Inferior parietal cortex (tissue), 1 donor: ENCODE measurements at regions not wholly inside any gene's neighbourhood (a gene's known extent, or its start where the extent isn't known, plus 50 kb on each side); places are given as distances from the start of the nearest gene placed in this dataset.
A peak's percentile ranks its signal among the peaks of the same experiment; 100 is the strongest.

Source experiments
- DNase-seq: peaks from one replicate; pipeline ENCODE4 v3.0.0-alpha.2; 2016; ENCODE audit errors: extremely low spot score

DNA sequence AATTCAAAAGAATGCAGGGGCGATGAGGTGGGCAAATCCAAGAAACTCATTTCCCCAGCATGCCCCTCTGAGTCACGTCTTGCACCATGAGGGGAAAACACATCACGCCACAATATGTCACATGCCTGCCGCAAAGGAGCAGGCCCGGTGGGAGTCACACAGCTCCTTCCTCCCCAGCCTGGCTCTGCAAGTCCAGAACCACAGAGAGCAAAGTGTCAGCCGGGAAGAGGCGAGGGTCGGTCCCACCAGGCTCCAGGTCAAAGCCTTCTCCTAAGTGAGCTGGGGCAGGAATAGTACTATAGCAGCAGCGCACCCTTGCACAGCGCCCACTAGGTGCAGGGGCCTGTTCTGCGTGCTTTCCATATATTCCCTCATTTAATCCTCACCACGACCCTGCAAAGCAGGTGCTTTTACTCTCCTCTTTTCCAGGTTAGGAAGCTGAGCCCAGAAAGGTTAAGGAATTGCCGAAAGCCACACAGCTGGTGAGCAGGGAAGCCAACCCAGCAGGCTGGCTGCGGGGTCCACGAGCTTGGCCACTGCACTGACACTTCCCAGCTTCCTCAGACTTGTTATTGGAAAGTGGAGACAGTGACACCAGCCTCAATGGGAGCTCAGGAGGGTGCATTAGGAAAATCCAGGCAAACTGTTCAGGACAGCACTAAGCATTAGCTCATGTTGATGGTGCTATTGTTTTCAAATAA, 94.0 kb upstream of the ZMIZ1 start:
- peak; percentile 74 for DNase-seq

DNA sequence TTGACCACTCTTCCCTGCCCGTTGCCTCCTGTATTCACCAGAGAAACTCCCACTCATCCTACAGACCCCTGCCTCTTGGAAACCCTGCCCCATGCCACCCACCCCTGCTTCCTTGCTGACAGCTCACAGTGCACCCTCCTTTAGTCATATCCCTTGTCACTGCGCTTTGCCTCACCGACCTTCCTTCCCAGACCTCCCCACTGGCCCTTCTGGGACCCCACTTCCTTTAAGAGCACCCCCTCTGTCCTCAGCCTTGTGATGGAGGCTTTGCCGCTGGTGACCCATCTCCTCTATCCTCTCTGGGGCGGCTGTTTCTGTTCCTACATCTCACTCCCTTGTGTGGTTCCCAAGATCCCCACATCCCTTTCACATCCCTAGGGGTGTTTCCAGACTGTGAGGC, 92.8 kb upstream of the ZMIZ1 start:
- no peak for DNase-seq

DNA sequence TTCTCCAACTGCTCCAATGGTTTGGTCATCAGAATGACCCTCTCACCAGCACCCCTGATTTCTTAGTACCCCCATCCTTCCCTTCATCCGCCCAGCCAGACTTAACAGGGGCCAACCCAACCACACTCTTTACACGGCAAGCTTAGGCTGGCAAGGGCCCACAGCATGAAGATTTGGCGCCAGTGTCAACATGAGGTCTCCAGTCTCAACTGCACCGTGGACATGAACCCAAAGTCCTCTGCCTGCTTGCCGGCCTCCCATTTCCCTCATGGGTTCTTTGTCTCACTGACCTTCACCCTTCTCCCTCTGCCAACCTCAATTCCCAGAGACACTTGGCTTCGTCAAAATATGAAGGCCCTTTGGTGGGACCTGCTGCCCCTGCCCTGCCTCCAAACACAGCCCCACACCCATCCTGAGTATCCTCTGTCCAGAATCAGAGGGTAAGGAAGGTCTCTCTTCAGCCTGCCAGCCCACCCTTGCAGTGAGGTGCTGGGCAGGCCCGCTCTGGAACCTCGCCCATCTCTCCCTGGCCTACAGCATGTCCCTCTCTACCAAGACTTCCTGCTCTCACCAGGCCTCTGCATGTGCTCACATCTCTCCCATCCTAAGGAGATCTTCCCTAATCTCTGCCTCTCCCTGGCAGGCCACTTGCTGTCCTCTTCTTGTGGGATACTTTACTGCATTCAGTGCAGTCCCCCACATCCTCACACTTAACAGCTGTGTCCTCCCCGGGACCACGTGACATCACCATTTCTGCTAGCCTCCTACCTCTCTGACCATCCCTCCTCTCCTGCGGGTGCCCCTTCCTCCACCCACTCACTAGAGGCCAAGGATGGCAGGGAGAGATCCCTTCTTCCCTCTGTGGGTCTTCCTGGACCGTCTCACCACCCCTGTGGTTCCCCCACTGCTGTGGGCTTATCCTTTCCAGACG, 91.7 kb upstream of the ZMIZ1 start:
- DNase-seq = no peak

DNA sequence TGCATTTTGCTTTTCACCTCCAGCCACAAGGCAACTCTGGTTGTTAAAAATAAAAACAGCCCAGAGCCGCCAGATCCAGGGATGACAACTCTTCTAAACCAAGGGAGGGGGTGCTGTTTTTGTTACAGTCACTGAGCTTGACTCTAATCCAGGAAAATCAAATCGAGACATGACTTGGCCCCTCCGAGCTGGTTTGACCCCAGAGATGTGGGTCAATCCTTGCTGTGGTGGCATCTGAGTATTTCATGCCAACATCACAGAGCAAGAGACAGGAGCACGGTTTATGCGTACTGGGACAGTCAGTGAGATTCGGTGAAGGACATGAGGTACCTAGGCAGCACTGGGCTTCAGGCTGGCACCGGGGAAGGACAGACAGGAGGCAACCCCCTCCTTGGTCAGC, 88.8 kb upstream of the ZMIZ1 start:
- DNase-seq = no peak

DNA sequence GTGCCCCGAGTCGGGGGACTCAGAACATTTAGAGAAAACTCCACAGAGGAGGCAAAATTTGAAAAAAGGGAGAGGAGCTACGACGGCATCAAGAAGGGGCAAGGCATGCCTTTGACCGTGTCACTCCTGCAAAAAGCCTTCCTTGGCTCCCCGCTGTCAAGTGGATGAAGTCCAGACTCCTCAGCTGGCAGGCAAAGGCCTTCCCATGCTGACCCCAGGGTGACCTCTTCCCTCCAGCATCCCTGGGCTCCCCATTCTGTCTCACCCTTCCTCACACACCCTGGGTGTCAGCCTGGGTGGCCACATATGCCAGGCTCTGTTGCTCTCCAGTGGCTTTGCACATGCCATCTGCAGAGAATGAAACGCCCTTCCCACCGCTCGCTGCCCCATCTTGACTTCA, 88.4 kb upstream of the ZMIZ1 start:
- DNase-seq = no peak

DNA sequence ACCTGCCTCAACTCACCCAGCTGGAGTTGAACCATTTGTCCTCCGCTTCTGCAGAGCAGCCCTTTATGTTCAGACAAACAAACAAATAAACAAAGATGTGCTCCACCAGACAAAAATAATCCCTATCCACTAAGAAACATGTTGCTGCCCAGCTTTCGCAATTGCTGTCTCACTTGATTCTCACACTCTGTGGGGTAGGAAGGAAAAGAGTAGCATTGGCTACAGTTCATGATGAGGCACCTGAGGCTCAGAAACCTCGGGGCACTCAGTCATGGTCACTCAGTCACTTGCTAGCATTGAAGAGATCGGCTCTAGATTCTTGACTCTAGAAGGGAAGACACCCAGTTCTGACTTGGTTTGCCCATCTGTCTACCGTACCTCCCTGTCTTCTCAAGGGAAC, 88.0 kb upstream of the ZMIZ1 start:
- DNase-seq = no peak

DNA sequence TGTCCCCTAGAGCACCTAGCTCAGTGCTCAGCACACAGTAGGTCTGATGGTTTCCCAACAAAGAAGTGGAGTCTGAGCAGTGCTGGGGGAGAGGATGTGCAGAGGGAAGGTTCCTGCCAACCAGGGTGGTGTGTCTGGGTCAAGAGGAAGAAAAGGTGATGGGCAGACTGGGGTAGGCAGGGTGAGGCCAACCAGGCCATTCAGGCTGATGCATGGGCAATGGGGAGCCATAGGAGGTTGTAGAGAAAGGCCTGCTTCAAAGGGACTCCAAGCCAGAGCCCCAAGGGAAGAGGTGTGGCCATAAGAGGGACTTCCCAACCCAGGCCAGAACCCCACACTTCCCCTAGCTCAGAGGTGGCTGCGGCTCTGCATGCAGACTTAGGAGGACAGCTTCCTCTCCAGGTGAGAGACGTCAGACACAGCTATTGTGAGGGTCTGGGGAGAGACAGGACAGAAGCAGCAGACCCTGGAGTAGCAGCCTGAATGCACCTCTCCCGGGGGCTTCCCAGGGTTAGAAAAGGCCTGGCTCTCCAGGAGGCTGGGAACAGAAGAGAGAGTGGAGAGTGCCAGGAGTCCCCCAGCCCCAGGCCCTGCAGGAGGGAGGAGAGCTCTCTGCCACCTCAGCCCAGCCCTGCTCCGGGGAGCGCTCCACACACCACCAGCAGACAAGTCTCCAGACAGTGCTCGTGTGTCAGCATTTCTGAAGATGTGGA, 87.4 kb upstream of the ZMIZ1 start:
- no peak for DNase-seq

DNA sequence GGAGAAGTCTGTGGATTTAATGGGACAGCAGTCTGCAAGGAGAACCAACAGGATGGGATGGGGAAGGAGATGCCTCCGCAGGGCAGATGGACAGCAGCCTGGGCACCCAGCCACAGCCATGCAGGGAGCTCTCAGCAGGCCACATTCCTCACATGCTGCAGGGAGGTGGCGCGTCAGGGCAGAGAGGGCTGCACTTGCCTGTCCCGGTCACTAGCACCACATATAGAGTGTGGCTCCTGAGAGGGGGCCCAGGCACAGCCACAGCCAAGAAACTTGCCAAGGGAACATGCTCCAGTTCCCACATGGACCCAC, 86.8 kb upstream of the ZMIZ1 start:
- no peak for DNase-seq

DNA sequence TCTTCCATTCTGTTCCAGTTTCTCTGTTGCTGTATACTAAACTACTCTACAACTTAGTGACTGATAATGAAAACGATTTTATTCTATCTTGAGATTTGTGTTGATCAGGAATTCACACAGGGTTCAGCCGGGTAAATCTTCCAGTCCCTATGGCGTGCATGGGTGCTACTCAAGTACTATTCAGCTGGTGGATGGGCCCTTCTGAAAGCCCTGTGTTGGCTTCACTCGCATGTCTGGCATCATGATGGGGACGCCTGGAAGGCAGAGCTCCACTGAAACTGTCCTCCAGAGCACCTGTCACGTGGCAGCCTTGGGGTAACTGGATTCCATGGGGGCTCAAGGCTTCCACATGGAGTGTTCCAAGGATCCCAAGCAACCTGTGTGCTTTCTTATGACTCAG, 86.0 kb upstream of the ZMIZ1 start:
- no peak for DNase-seq

DNA sequence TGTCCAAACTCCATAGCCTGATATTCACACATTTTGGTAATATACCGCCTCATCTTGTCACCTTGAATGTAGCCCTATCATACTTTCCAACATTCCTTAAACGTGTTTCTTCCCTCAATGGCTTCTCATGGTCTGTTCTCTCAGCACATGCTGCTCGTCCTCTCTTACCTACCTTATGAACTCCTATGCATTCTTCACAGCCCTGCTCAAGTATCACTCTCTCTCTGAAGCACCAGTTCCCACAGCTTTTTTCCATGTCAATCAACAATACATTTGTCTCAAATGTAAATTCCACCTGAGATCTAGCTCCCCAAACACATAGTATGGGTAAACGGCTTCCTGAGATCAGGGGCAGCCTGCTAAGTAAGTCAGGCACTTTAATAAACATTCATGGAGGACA, 85.2 kb upstream of the ZMIZ1 start:
- no peak for DNase-seq

DNA sequence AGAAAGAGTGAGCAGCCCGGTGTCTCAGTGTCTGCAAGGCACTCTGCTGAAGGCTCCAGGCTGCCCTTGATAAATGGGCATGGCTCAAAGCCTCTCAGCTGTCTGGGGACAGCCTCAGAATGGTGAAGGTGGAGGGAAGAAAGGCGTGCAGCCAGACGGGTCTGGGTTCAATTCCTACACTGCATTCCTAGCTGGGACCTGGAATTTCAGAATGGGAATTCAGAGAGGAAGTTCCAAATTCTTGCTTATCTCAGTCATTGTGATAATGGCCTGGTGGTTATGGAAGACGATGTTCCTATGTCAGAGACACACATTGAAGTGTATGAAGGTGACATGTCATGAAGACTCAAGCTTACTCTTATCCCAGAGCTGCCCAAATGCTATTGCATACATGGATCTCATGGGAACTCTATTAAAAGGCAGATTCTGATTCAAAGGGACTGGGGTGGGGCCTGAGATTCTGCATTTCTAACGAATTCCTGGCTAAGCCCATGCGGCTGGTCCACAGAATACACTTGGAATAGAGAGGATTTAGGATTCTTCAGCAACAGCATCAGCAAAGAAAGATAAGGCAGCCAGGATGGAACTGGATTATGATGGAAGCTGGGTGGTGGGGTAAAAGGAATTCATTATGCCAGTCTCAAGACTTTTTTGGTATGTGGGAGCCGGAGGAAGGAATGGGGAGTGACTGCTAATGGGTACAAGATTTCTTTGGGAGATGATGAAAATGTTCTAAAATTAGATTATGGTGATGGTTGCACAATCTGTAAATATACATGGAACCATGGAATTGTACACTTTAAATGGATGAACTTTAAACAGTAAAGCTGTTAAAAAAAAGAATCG, 82.6 kb upstream of the ZMIZ1 start:
- no peak for DNase-seq

DNA sequence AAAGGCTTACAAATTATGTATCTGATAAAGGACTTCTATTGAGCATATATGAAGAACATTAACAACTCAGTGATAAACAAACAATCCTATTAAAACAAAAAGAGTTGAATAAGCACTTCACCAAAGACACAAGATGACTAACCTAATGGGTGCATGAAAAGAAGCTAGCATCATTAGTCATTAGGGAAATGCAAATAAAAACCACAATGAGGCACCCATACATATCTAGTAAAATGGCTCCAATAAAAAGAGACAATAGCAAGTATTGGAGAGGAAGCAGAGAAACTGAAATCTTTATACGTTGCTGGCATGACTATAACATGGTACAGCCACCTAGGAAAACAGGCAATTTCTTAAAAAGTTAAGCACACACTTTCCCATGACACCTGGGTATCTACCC, 77.6 kb upstream of the ZMIZ1 start:
- DNase-seq = no peak

DNA sequence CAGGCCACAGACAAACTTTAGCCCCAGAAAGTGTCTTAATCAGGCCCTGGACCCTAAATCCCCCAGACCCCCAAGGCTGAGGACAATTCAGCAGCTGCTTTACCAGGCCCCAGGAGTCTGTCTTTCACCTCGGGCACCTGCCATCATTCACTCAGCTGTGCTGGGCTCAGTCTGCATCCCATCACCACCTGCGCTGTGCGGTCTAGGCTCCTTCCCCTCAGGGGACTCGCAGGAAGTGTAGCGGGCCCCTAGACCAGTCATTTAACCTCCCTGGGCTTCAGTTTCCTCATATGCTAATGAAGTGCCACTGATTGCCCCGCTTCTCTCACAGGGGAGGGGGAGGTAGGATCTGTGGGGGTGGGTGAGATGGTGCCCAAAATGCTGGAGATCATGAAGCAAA, 76.4 kb upstream of the ZMIZ1 start:
- no peak for DNase-seq

DNA sequence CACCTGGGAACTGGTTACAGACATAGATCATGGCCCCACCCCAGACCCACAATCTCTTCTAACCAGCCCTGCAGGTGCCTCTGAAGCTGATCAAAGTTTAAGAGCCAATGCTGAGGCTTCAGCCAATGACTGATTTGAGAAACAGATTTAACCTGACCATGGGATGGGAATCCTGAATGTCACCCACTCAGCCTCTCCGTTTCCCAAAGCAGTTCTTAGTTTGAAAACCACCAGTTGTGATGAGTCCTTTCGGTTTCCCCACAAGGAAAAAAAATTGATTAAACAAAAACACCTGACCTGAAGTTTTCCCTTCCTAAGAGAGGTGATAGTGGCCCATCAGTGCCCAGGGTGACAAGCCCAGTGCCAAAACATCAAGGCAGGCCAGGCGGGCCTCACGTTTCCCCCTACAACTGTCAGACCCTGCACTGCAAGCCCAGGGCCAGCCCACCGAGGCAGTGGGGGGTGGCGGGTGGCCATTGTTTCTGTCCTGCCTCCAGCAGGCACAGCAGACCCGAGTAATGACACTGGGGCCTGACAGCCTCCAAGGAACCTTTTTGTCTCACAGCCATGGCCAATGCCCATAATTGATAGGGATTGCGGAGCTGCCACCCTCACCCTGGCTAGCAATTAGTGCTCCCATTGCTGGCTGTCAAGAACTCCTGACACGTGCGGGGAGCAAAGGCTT, 75.4 kb upstream of the ZMIZ1 start:
- DNase-seq = no peak

DNA sequence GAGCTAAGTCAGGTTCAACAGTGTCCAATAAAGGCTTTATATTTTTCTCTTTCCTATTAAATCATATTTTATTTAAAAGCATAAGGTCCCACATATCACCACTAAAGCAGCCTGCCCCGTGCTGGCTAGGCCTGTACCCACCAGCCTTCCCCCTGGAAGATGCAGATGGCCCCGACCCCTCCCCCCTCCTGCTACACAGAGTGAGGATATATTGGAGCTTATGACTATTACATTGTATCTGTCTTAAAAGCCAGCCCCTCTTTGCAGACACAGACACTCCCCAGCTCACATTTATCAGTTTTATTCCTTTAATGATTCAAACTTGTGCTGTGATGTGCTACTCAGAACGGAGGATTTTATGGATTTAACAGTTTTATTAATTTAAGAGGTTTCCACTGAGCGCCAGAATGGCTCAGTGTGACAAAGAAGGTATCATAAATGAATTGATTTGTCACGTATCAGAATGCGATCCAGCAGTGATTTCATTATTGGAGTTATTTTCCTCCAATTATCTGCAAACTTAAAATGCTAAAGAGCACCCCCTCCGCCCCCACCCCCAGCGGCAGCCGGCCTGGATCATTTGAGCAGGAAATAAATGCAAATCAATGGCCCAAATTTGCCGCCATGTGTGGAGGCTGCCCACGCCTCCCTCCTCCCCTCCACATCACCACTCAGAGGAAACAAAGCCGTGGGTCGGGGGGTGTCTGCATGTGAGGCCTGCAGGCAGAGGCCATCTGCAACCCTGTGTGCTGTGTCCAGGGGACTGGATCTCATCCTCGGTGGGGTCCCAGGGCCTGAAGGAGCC, 72.6 kb upstream of the ZMIZ1 start:
- no peak for DNase-seq

DNA sequence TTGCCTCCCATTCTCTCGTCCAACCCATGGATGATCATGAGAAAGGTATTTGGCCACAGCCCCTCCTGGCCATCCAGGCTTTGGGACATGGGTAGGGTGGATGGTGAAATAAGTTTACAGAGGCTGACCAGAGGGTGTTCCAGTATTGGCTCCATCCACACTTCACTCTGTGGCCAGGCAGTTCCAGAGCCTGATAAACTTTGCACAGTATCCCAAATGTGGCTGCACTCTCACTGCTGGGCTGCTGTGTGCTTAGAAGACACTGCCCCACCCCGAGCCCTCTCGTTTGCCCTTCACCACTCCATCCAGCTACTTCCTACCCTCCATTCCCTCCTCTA, 72.0 kb upstream of the ZMIZ1 start:
- DNase-seq = no peak

DNA sequence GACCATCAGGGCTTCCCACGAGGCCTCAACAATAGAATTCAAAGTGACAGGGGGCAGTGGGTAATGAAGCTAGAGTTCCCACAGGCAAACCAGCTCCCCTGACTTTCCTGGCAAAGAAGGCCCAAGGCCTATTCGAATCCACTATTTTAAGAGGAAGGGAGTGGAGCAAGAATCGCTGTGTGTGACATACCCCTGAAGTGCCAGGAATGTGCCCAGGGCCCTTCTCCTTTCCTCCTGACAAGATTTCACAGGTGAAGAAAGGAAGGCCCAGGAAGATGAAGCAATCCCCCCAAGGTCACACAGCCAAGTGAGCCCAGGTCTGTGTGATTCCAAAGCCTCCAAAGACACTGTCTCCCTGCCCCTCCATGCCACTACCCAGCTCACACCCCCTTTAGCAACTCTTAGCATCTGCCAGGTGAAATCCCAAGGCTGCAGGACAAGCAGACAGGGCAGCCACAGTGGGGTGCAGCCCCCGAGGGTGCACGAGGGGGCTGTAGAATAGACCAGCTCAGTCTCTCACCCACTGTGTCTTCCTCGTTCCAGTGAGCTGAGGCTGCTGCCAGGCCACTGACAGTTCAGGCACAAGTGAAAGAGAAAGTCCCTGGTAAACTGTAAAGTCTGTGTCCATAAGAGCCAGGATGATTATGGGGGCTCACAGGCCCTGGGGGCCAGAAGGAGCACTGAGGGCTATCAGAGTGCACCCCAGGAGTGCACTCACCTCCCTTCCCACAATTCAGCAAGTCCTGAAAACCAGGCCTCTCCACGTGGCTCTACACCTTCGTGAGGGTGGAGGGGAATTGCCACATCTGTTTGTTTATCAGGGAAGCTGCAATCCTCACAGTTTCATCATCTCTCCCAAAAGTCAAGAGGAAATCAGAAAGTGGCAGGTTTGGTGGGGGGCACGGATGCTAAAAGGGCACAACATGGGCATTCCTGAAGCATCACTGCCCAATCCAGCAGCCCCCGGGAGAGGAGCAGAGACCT, 70.8 kb upstream of the ZMIZ1 start:
- DNase-seq = no peak

DNA sequence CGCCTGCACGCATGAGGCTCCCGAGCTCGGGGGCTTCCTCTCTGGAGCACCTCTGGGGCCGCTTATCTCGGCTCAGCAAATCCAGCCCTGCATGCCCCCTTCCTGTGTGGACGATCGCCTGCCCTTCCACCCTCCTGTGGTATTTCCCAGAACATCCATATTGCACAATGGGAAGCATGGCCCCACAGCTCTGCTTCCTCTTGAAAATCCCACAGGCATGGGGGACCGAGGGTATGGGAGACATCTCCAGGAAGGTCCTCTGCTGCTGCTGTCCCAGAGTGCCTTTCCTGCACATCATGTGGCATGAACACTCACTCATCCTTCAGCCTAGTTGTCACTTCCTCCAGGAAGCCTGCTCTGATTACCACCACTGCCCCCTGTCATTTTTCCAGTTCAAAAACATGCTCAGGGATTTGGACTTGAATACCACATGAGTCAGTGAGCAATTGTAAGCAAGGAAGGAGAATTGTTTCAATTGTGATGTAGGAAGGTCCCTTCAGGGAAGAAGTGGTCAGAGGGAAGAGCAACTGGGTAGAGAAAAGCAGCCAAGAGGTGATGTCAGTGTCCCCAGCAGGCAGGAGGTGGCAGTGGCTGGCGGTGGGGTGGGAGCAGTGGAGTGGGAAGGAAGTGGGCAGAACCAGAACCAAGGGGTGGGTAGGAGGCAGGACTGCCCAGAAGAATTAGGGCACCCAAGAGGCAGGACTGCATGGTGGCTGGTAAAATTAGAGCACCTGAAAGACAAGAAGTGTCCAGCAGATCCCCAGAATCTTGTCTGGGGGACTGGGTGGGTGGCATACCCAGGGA, 67.5 kb upstream of the ZMIZ1 start:
- DNase-seq = no peak

DNA sequence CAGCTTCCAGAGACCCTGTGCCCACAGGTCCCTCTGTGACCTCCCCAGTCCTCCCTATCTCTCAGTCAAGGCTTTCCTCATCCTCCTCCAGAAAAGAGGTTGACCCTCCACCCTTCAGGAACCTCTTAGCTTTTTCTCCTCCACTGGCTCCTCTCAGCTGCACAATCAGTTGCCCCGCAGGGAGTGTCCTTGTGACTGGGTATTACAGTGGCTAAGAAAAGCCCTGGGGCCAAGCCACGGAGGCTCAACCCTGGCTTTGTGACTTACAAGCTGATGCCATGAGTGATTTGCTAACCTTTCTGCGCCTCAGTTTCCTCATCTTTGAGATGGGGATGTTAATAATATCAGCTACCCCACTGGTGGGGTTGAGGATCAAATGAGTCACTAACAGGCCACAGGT, 66.4 kb upstream of the ZMIZ1 start:
- DNase-seq = no peak
